GM18861 (cell line): ENCODE measurements at regions not wholly inside any gene's neighbourhood (a gene's known extent, or its start where the extent isn't known, plus 50 kb on each side); places are given as distances from the start of the nearest gene placed in this dataset.
"Not testable (repeated sequence)": the region's sequence is repeated elsewhere in the genome, so short reads cannot be mapped to it uniquely, and the experiment has no call there.

Source experiments
- ATAC-seq: cut with Tn5 transposase; IDR thresholded peaks from one replicate; pipeline ENCODE4 v1.9.1; 2021; ENCODE audit not compliant: unreplicated experiment

DNA sequence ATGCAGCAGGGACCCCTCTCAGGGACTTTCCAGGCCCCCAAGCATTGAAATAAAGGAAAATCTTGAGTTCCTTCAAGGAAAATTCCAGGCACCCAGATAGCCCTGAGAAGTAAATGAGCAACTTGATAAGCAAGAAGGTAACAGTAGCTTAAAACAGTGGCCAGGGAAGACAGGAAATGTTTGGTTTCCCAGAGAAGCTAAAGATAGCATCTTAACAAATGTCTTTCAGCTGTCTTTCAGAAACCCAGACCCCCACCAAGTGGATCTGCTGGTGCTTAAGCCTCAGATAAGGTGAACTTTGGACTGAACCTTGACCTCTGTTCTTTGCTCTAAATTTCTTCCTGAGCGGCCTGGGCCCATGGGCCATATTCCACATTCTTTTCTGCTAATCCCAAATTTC, 117.8 kb upstream of the CST7 start:
- ATAC-seq: no peak

DNA sequence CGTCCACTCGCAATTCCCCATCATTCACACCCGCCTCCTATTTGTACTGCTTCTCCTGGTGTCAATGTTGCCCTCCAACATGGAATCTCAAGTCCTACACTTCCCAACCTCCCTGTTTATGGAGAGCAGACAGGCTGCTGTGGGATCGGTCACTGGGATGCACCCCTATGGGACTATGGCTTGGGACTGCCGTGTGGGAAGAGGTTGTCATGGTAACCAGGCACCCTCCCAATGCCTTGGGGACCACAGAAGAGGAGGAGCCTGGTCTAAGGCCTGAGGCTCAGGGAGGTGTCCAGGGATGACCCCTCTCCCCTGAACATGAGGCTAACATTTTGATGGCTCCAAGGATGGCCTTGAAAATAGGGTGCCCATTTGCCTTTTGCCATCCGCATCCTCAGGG, 116.6 kb upstream of the CST7 start:
- no peak for ATAC-seq

DNA sequence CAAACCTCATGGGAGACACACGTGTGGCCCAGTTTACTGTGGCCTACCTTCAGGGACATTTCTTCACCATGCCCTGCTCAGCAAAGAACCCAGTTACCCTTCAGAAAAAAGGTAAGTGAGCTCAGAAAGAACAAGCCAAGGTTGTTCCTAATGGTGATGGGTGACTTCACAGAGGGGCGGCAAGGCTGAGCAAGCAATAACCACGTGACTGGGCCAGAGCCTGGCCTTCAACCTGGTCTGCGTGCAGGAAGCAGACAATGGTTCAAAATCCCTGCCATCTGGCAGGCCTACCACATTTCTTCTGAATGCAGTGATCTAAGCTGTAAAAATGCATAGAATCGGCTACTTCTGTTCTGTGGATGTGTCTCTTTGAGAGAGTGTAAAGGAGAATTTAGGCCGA, 115.5 kb upstream of the CST7 start:
- ATAC-seq: no peak

DNA sequence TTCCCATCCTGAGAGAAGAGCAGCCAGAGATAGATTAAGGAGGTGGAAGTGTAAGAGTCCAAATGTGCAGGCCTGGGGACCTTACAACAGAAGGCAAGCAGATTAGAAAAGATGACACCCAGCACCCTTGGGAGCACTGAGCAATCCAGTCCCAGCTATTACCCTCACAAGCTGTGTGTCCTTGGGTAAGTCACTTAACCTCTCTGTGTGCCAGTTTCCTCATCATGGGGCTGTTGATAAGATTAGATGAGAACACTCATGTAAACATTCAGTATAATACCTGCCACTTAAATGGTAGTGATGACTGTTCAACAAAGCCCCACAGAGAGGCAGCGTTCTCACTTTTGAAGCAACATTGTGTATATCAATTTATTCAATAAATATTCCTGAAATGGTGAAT, 114.8 kb upstream of the CST7 start:
- no peak for ATAC-seq

DNA sequence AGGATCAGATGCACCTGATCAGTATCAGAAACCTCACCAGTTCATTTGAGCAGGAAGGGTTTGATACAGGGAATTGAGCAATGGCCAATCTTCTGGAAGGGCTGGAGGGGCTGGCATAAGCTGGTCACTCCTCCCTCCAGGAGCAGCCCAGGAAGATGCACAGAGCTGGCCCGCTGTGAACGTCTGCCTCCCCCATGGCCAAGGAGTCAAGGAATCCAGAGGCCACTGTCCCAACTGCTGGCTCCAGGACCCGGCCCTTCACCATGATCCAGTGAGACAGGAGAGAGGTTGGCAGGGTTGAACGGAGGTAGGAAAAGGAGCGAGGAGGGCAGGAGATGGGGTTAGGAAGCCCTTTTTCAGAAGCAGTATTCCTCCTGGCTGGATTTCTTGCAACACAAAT, 113.9 kb upstream of the CST7 start:
- ATAC-seq: no peak

DNA sequence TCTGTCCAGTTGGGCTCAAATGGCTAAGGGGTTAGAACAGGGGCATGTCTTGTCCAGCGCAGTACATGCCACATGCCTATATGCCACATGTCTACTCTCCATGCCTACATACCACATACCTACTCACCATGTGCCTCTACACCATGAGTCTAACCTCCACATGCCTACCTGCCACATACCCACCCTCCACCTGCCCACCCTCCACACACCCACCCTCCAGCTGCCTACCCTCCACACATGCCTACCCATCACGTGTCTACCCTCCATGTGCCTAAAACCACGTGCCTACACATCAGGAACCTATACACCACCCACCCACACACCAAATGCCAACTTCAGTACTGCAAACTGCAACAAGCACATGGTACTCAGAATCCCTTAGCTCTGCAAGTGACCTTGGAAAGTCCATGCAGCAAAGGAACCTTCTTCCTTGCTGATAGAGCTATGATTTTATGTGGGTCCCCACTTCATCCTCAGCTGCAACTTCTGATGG, 113.0 kb upstream of the CST7 start:
- no peak for ATAC-seq

DNA sequence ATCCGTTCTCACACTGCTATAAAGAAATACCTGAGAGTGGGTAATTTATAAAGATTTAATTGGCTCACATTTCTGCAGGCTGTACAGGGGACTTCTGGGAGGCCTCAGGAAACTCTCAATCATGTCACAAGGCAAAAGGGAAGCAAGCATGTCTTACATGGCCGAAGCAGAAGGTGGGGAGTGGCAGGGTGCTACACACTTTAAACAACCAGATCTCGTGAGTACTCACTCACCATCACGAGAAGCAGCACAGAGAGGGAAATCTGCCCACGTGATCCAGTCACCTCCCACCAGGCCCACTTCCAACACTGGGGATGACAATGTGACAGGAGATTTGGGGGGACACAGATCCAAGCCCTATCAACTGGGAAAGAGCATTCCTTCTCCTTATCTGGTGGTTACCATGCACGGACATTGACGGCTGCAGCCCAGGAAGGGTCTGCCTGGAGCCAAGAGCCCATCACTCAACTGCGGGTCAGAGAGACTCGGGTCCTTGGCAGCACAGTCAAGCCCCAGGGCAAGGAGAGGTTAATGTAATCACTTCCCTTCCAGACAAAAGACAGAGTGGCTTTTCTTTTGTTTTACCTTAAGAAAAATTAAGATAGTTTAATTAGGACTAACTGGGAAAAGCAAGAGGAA, 112.3 kb upstream of the CST7 start:
- no peak for ATAC-seq

DNA sequence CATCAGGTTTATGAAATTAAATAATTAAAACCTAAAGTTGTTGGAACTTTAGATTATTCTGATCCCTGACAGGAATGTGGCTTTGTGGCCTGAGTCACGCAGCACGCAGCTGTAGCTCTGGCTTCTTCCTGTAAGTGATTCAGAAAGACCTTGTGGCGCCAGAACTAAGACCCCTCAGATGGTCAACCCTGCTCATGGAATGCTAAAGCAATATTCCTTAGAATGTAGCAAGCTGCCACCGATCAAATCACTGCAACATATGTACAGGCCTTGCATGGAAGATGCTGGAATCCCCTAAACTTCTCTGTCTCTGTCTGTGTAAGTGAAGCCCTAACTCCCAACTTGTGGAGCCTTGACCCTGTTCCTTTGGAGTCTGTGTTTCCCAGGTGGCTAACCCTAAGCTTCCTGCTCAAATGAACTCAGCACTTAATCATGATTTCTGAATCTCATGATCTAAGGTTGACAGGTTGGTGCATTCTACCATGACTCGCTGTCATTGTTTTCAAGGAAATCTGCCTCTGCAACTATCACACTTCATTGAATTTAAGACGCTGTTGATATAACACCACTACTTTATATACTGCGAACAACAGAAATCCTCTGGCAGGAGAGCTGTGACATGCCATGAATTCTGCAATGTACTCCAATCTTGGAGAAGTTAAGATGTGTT, 111.2 kb upstream of the CST7 start:
- ATAC-seq: no peak

DNA sequence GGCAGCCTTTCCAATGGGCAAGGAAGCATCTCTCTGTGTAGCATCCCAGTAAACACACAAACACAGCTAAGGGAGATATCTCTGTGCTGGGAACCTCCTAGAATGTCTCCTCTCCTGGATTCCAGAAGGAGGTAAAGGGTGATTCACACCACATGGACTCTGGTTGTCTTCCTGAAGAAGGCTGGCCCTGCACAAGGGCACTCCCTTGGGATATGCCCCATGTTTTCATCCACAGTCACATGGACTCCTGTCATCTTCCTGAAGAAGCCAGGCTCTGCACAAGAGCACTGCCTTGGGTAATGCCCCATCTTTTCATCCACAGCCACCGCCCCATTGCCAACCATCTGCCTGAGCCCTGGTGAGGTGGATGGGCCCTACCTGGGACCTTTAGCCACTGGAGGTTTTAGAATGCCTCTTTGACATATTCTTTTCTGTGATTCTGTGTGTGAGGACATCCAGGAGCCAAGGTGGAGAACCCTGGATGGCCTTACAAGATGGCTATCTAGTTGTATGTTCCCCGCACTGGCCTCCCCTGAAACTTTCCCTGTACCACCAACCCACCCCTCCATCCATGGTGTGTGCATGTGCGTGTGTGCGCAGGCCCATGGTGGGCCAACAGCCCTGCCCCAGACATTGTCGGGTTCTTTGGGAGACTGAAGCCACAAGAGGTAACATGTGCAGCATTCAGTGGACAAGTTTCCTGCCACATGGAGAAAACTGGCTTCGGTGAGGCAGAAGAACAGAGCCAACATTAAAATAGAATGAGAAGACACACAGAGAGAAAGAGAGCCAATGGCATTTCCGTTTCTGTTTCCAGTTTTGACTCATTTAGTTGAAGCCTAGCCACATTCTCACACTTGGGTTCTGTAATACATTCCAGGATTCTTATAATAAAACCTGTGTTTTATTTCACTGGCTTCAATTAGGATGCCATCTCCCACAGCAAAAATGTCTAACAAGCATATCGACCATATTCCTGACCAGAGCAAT, 110.2 kb upstream of the CST7 start:
- ATAC-seq: no peak

DNA sequence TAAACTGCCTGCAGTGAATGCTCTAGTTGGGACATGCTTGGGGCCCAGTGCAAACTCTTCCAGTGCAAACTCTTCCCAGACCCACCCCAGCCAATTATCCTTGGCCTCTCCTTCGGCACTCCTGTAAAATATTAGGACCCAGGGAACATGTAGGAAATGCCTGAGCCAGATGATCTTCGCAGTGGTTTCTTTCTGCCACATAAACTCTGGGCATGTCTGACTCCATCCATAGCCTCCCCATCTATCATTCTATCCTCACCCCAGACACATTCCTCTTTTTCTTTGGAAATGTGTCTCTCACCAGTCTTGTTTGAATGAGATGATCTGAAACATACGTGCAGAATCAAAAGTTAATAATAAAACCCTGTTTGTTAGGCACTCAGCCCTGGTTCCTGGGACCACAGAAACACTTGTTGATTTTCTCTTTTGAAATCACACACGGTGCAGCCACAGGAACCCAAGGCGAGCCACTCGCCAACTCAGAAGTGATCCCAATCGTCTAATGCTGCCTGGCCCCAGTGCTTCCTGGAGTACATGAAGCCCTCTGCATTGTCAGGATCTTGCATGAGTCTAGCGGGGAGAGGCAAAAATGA, 108.9 kb upstream of the CST7 start:
- no peak for ATAC-seq

DNA sequence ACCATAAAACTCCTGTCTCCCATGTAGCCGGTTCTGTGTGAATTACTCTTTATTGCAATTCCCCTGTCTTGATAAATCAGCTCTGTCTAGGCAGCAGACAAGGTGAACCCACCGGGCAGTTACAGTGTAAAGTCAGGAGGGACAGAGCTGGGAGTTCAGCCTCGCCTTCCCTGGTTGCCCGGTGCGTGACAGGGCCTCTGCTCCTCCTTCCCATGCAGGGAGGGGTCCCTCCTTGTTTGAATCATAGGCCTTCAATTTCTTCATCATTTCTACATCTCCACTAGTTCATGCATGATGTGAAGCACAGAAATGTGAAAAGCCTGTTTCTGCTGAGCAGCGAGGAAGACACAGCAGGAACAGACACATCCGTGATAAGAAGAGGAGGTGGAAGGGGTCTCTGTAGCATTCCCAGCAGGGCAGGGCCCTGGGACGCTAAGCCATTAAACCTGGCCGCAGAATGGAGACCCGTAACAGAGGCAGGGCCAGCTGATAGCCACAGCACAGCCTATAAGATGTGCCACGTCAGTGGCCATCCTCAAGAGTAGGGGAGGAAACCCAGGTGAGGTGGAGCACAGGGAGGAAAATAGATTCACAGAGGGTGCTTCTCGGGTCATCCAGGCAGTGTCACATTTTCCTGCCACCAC, 106.7 kb upstream of the CST7 start:
- no peak for ATAC-seq

DNA sequence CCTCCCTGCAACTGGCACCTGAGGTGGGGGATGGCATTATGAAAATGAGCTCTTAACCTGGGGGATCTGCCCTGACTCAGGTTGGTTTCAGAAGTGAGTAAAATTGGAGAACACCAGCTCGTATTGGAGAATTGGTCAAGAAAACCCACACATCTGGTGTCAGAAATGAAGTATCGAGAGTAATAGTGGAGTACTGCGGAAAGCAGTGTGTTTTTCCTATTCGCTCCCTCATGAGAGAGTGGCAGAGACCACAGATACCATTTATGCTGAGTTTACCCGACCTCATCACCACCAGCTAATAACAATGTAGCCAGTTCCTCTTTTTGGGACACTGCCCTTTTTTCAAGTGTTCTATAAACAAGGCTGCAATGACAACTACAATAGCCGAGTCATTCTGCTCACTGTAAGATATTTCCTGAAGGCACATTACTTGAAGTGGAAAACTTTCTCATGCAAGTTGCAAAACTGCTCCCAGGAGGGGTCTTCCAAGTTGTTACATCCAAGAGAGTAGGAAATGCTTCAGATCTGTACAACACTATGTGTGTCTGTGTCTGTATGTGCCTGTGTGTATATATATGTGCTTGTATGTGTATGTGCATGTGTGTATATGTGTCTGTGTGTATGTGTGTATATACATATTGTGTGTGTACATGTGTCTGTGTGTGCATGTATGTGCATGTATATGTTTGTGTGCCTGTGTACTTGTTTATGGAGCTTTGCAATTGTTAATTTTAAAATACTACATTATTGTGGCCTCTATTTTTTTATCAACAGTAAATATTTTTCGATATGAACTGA, 106.0 kb upstream of the CST7 start:
- peak; percentile 90 for ATAC-seq

DNA sequence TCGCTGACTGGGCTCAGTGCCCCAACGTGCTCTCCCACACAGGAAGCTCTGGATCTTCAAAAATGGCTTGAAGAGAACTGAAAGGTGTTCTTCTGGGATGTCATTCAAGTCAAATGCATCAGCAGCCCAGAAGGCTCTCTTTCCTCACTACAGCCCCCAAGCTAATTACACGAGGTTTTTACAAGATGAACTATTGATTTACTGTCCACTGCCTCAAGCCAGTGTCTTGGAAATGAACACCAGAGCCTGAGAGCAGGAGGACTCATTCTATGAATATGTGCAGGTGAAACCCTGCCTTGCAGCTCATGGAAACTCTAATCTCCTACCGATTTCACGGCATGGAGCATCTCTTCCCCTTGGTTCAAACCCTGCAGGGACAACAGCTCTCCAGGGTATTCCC, 98.9 kb upstream of the CST7 start:
- no peak for ATAC-seq

DNA sequence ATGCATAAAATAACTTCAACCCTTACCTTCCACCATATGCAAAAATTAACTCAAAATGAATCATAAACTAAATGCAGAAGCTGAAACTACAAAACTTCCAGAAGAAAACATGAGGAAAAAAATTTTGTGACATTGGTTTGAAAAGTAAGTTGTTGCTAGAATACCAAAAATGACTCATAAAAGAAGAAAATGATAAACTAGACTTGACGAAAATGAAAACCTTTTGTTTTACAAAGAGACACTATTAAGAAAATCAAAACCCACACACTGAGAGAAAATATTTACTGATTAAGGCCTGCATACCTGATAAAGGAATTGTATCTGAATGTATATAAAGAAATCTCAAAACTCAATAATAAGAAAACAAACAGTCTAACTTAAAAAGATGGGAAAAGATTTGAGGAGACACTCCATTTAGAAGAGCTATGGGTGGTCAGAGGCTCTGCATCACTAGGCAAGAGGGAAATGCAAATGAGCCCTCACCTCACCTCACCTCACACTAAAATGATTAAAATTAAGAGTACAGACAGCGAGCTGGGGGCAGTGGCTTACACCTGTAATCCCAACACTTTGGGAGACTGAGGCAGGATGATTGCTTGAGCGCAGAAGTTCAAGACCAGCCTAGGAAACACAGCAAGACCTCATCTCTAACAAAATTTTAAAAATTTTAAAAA, 97.6 kb upstream of the CST7 start:
- ATAC-seq: no peak

DNA sequence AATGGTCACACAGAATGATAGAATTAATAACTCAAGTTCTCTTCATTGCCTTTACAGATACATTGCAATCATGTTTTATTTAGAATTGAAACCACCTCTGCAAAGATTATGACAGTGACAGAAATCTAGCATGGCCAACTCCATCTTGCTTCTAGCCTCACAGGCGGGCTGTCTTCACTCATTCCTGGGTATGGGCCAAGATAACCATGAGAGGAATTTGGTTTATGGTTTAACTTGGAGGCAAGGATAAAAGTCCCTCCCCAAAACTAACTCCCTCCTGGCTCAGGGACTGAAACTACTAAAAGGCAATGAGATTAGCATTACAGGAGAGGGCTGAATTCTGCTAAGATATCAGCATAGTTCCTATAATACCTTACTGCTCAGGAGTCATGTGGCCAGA, 95.2 kb upstream of the CST7 start:
- ATAC-seq: no peak

DNA sequence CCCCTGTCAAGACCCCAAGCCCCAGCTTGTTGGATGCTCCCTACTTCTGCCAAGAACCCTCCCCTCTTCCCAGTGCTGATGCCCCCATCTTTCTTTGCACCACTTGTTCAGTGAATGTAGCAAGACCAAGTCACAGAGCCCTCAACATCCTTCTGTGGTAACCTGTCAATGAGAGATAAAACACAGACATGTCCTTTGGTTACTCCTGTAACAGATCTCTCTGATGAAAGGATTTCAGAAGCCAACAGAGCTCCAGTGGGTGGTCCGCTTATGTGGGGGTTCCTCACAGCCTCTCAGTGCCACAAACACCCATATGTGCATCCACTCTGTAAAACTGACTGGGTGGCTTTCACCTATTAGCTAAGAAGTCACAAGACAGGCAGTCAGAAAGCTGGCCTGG, 93.2 kb upstream of the CST7 start:
- ATAC-seq: no peak

DNA sequence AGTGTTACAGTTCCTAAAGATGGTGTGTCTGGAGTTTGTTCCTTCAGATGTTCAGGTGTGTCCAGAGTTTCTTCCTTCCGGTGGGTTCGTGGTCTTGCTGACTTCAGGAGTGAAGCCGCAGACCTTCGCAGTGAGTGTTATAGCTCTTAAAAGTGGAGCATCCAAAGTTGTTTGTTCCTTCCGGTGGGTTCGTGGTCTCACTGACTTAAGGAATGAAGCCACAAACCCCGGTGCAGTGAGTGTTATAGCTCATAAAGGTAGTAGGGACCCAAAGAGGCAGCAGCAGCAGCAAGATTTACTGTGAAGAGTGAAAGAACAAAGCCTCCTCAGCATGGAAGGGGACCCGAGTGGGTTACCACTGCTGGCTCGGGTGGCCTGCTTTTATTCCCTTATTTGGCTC, 90.6 kb upstream of the CST7 start:
- ATAC-seq: not testable (repeated sequence)

DNA sequence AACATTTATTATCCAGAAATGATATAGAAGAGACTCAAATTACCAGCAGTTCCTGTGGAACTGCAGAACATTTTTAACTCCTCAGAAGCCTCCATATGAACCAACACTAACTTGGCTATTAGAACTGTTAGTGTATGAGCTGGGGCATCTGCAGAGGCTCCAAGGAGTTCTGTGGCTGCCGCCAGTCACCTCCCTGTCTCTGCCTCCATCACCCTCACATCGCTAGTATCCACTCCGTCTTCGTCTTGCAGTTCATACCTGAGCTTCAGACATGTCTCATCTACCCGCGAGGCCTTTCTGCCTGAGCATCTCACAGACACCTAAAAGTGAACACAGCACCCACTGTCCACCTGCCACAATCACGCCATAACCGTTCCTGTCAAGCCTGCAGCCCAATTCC, 89.5 kb upstream of the CST7 start:
- no peak for ATAC-seq

DNA sequence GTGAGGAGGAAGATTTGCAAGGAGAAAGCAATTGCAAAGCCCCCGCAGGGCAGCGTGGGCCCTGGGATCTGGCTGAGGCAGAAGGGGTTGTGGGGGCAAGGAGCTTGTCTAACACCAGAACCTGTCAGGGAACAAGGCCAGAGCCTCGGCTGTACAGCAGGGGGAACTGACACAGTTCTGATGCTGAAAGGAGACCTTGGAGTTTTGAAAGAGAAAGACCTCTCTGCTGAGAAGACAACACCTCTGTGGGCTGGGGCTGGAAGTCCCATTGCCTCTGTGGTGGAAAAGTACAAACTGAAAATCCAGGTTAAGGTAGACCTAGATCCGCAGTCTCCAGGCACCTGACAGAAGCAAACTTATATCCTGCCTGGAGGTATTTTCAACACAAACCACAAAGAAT, 86.9 kb upstream of the CST7 start:
- ATAC-seq: no peak

DNA sequence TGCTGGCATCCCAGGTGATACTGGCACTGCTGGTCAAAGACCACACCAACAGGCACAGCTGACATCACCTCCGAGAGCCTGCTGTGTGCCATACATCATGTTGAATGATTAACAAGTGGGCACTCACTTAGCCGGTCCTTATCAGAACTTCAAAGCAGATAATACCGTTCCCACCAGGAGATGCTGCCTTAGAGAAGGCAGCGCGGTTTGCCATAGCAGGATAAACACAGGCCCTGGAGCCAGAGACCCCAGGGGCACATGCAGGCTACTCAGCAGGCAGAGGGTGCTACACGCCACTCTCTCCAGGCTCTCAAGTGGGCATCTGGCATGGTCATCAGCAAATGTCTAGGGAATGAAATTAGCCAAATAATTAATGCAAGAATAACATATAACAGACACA, 86.5 kb upstream of the CST7 start:
- no peak for ATAC-seq
